Testis (tissue), 2 donors: ENCODE measurements at regions not wholly inside any gene's neighbourhood (a gene's known extent, or its start where the extent isn't known, plus 50 kb on each side); places are given as distances from the start of the nearest gene placed in this dataset.

Source experiments
- POLR2A ChIP-seq: fragments of 450-650 bp; IDR thresholded peaks from one replicate; pipeline ENCODE4 v1.6.1; 2017; ENCODE audit warnings: antibody characterized with exemption, mild to moderate bottlenecking, moderate library complexity
- TF ChIP-seq, protein P1 (sequence below), 3 experiments: fragments of 450-650 bp in 2 of 3; fragments of 200-600 bp in 1 of 3; sonication (generic) in 1 of 3; IDR thresholded peaks; one replicate each; pipeline ENCODE4 v1.5.1; 2016 to 2019; ENCODE audit warnings: antibody characterized with exemption in 3 of 3, mild to moderate bottlenecking in 2 of 3, moderate library complexity in 1 of 3

DNA sequence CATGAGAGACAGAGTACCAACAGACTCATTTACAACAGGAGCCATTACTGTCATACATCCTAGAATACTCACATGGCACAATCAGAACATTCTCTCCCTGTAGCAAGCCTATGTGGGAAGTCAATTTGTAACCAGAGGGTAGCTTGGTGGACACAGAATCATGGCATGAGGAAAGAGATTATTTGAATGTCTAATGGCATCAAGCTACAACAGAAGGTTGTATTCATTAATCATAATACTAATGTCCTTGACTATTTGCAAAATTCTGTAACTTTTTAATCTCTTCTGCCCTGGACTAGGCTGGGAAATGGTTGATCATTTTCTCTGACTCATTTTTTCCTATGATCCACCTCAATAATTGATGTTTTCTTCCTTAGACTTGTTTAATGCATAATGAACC is 345.2 kb upstream of the IL12A start:
- TF ChIP-seq, protein P1, sequence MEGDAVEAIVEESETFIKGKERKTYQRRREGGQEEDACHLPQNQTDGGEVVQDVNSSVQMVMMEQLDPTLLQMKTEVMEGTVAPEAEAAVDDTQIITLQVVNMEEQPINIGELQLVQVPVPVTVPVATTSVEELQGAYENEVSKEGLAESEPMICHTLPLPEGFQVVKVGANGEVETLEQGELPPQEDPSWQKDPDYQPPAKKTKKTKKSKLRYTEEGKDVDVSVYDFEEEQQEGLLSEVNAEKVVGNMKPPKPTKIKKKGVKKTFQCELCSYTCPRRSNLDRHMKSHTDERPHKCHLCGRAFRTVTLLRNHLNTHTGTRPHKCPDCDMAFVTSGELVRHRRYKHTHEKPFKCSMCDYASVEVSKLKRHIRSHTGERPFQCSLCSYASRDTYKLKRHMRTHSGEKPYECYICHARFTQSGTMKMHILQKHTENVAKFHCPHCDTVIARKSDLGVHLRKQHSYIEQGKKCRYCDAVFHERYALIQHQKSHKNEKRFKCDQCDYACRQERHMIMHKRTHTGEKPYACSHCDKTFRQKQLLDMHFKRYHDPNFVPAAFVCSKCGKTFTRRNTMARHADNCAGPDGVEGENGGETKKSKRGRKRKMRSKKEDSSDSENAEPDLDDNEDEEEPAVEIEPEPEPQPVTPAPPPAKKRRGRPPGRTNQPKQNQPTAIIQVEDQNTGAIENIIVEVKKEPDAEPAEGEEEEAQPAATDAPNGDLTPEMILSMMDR (IDR thresholded peaks at IDR 0.05), result no peak
- TF ChIP-seq POLR2A, result no peak
